Esophagus squamous epithelium (tissue), 5 donors: ENCODE measurements at regions not wholly inside any gene's neighbourhood (a gene's known extent, or its start where the extent isn't known, plus 50 kb on each side); places are given as distances from the start of the nearest gene placed in this dataset.

Experiments used
- DNase-seq: peaks from one replicate; lab custom pipeline; 2025; lab: John Stamatoyannopoulos, UW
- H3K27ac ChIP-seq, 4 donors: fragments of 200-600 bp; sonication (generic); one replicate each; pipeline ENCODE4 v1.5.1; 2016 to 2019; ENCODE audit warnings: mild to moderate bottlenecking in 1 of 4
- H3K27me3 ChIP-seq, 4 donors: fragments of 200-600 bp; sonication (generic); 1 replicate in 3 of 4; 2 replicates in 1 of 4; pipeline versions ENCODE4 v1.5.1 to v1.6.0; 2017 to 2021; ENCODE audit warnings: antibody characterized with exemption in 1 of 4
- H3K36me3 ChIP-seq, 3 donors: fragments of 200-600 bp; sonication (generic); one replicate each; pipeline ENCODE4 v1.5.1; 2016 to 2019
- H3K4me1 ChIP-seq, 3 donors: fragments of 200-600 bp; sonication (generic); one replicate each; pipeline ENCODE4 v1.5.1; 2017 to 2019
- H3K4me3 ChIP-seq, 4 donors: fragments of 200-600 bp; sonication (generic); 1 replicate in 3 of 4; 2 replicates in 1 of 4; pipeline ENCODE4 v1.5.1; 2016 to 2019; ENCODE audit warnings: mild to moderate bottlenecking in 2 of 4, moderate library complexity in 1 of 4
- H3K9me3 ChIP-seq, 3 donors: fragments of 200-600 bp; sonication (generic); one replicate each; pipeline ENCODE4 v1.5.1; 2016 to 2019
- POLR2A ChIP-seq, 4 donors: fragments of 450-650 bp; IDR thresholded peaks; one replicate each; pipeline ENCODE4 v1.6.1; 2017; ENCODE audit warnings: antibody characterized with exemption in 4 of 4, mild to moderate bottlenecking in 4 of 4, moderate library complexity in 3 of 4
- WGBS, 2 donors: methylation state at CpG; one replicate each; pipeline ENCODE4 v1.1.5; 2018; 5-methylcytosine and 5-hydroxymethylcytosine counted together
- intact Hi-C: fragments of 100-400 bp; cut with DNase I; formaldehyde crosslinking; loops from one replicate; pipeline ENCODE4 v1.15.0; 2022
- TF ChIP-seq, protein P1 (sequence below), 6 experiments: fragments of 450-650 bp in 4 of 6; fragments of 200-600 bp in 2 of 6; sonication (generic) in 2 of 6; IDR thresholded peaks; one replicate each; pipeline ENCODE4 v1.5.1; 2016 to 2019; ENCODE audit warnings: antibody characterized with exemption in 6 of 6, mild to moderate bottlenecking in 4 of 6, moderate library complexity in 4 of 6
- donor health status: DM: yes; HTN: yes; CAD: no.

DNA sequence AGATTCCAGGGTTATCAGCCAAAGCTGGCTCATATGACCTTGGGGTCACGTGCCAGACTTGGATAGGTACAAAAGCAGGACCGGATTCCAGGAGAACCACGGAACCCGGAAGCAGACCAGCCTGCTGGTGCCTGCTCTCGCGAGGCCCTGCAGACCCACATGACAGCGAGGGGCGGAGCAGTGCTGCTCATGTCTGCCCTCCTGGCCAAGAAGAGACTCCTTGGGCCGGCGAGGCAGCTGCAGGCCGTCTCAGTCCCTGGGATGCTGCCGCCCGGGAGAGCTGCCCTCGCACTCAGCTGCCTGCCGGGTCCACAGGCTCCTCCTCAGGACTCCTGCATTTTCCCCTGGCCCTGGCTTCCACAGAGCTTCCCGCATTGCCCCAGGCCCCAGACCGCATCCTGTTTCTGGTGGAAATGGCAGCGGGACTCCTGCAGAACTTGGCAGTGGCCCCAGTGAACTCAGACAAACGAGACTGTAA, 739.5 kb downstream of the SOCS6 start:
- WGBS, 2 donors = 71 to 87% methylated on average over 3 to 9 of the region's 19 CpGs

DNA sequence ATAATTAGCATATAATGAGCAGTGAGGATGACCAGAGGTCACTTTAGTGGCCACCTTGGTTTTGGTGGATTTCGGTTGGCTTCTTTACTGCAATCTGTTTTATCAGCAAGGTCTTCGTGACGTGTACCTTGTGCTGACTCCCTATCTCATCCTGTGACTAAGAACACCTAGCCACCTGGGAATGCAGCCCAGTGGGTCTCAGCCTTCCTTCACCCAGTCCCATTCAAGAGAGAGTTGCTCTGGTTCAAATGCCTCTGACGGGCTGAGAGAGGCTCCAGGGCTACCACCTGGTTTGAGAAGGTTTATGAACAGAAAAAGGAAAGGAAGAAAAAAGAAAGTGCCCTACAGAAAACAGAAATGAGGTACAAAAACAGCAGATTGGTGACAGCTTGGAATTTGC, 738.7 kb downstream of the SOCS6 start:
- 82 to 88% methylated on average over 3 to 4 of the region's 4 CpGs for WGBS, 2 donors
- Histone ChIP-seq H3K27me3 (no peaks in the 10 kb centered on the region), H3K9me3 (peaks cover 0 to 41% (median 7%) of the 10 kb centered on the region in 3 donors), H3K4me3 (no peak overlapping the region), H3K4me1 (no peaks in the 10 kb centered on the region), H3K27ac (no peak overlapping the region), H3K36me3 (no peaks in the 10 kb centered on the region)
- TF ChIP-seq, protein P1, sequence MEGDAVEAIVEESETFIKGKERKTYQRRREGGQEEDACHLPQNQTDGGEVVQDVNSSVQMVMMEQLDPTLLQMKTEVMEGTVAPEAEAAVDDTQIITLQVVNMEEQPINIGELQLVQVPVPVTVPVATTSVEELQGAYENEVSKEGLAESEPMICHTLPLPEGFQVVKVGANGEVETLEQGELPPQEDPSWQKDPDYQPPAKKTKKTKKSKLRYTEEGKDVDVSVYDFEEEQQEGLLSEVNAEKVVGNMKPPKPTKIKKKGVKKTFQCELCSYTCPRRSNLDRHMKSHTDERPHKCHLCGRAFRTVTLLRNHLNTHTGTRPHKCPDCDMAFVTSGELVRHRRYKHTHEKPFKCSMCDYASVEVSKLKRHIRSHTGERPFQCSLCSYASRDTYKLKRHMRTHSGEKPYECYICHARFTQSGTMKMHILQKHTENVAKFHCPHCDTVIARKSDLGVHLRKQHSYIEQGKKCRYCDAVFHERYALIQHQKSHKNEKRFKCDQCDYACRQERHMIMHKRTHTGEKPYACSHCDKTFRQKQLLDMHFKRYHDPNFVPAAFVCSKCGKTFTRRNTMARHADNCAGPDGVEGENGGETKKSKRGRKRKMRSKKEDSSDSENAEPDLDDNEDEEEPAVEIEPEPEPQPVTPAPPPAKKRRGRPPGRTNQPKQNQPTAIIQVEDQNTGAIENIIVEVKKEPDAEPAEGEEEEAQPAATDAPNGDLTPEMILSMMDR (IDR thresholded peaks at IDR 0.05) = no peak
- TF ChIP-seq POLR2A (IDR thresholded peaks at IDR 0.05) = no peak
- no peak for DNase-seq
- intact Hi-C loops = no loop called here

More for the DNA sequence above, 739.5 kb downstream of the SOCS6 start:
- DNase-seq = no peak
- TF ChIP-seq, protein P1 (IDR thresholded peaks at IDR 0.05) = no peak
- TF ChIP-seq POLR2A (IDR thresholded peaks at IDR 0.05) = no peak
- peaks cover 0 to 44% (median 7%) of the 10 kb centered on the region in 3 donors for H3K9me3 ChIP-seq
- no peaks in the 10 kb centered on the region for H3K4me1 ChIP-seq
- H3K27me3 ChIP-seq = no peaks in the 10 kb centered on the region
- H3K27ac ChIP-seq = no peak overlapping the region
- no peak overlapping the region for H3K4me3 ChIP-seq
- no peaks in the 10 kb centered on the region for H3K36me3 ChIP-seq
- intact Hi-C loops = no loop called here

DNA sequence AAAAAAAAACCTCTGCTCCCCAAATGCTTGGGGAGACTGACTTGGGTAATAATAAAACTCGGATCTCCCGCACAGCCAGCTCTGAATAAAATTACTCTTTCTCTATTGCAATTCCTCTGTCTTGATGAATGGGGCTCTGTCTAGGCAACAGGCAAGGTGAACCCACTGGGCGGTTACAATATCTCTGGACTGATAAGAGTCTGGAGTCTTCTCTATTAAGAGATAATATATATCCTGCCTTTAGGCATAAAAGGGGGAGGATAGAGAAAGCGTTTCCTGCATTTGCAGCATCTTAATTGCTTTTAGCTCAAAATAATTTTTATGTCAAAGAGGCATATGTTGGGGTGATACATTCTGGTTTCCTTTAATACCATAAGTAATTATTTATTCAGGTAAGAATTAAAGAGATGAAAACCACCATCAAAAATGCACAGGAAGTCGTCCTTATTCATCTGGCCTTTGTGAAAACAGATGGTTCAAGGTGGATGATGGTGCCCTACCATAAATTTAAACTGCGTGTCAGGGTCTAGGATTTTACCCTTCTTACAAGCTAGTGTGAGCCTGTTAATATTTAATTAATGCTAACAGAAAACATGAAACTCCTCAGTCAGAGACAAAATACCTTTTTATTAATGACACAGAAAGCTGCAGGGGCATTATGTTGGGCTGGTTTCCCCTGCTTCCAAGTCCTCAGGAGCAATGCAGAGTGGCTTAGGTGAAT, 736.8 kb downstream of the SOCS6 start:
- Histone ChIP-seq H3K27me3 (no peaks in the 10 kb centered on the region), H3K9me3 (peaks cover 0 to 24% (median 0%) of the 10 kb centered on the region in 3 donors), H3K27ac (no peak overlapping the region), H3K36me3 (no peaks in the 10 kb centered on the region), H3K4me1 (no peaks in the 10 kb centered on the region), H3K4me3 (no peak overlapping the region)
- TF ChIP-seq, protein P1 (IDR thresholded peaks at IDR 0.05) = no peak
- TF ChIP-seq POLR2A (IDR thresholded peaks at IDR 0.05) = no peak
- intact Hi-C loops = no loop called here
- DNase-seq = no peak
- 67 to 73% methylated on average over 6 of the region's 6 CpGs for WGBS, 2 donors

DNA sequence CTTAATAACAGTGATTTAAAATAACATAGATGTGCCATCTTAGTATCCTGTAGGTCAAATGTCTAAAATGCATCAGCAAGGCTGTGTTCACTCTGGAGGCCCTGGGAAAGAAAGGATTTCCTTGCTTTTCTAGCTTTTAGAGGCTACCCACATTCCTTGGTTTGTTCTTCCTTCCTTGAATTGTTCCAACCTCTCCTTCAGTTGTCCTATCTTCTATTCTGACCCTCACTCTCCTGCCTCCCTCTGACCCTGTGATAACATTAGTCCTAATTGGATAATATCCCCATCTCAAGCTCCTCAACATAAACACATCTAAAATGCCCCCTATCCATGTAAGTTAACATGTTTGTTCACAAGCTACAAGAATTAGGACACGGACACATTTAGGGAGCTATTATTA, 733.5 kb downstream of the SOCS6 start:
- WGBS, 2 donors = 50 to 75% methylated on average over 1 of the region's 1 CpG
- no peak for DNase-seq
- H3K4me3 ChIP-seq = no peak overlapping the region
- H3K36me3 ChIP-seq = no peaks in the 10 kb centered on the region
- no peak overlapping the region for H3K27ac ChIP-seq
- peaks cover 0 to 13% (median 0%) of the 10 kb centered on the region in 3 donors for H3K9me3 ChIP-seq
- intact Hi-C loops = no loop called here
- H3K27me3 ChIP-seq = no peaks in the 10 kb centered on the region
- TF ChIP-seq POLR2A (IDR thresholded peaks at IDR 0.05) = no peak
- TF ChIP-seq, protein P1 (IDR thresholded peaks at IDR 0.05) = no peak
- H3K4me1 ChIP-seq = no peaks in the 10 kb centered on the region

DNA sequence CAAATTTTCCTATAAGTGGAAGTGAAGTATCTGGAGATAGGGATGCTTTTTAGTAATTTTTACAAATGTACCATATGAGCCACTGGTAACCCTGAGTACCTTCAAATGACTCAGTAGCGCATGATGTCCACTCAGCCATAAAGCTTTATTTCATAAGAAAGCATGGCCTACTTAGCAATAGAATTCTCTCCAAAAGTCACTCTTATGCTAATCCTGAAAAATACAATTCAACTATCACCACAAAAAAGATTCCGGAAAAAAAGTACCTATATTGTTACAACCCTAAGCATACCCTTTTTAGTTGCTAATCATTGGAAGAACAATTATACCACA, 732.2 kb downstream of the SOCS6 start:
- H3K27me3 ChIP-seq = no peaks in the 10 kb centered on the region
- intact Hi-C loops = no loop called here
- H3K4me1 ChIP-seq = no peaks in the 10 kb centered on the region

More for the DNA sequence above, 732.2 kb downstream of the SOCS6 start:
- Histone ChIP-seq H3K4me3 (no peak overlapping the region), H3K36me3 (no peaks in the 10 kb centered on the region), H3K9me3 (peaks cover 0 to 8% (median 0%) of the 10 kb centered on the region in 3 donors), H3K27ac (no peak overlapping the region)
- DNase-seq = no peak
- WGBS, 2 donors = 92 to 94% methylated on average over 2 of the region's 2 CpGs
- TF ChIP-seq, protein P1 (IDR thresholded peaks at IDR 0.05) = no peak
- TF ChIP-seq POLR2A (IDR thresholded peaks at IDR 0.05) = no peak
